ENCODE measurements at regions not wholly inside any gene's neighbourhood (a gene's known extent, or its start where the extent isn't known, plus 50 kb on each side); places are given as distances from the start of the nearest gene placed in this dataset.

DNA sequence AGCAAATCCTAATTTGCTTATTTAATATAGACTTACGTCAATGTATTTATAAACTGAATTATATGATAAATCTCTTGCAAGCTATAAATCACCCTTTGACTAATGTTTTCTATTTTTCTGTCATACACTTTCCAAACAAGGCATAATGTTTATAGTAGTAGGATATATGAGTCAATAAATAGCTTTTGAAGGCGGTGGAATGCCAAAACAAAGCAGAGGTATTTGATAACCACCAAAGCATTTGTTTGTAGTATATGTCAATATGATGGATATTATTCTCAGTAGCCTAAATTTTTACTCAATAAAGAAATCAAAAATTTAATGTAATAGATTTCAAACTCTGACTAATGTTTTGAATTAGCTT lies 1354.6 kb downstream of the HACE1 start:
- TF ChIP-seq POLR2A (IDR thresholded peaks at IDR 0.05; ENCODE audit: low read length) = no peak
- TF ChIP-seq GATA1 (IDR thresholded peaks at IDR 0.05; ENCODE audit: low read depth, low read length) = no peak
